Superior temporal gyrus (tissue), 1 donor: ENCODE measurements at regions not wholly inside any gene's neighbourhood (a gene's known extent, or its start where the extent isn't known, plus 50 kb on each side); places are given as distances from the start of the nearest gene placed in this dataset.

Experiments used
- DNase-seq: peaks from one replicate; pipeline ENCODE4 v3.0.0-alpha.2; 2016; ENCODE audit errors: extremely low spot score

- no peak for DNase-seq
These were observed 303.7 kb upstream of the SEL1L start for GRCh38 chr14:81837304-81837703.

DNA sequence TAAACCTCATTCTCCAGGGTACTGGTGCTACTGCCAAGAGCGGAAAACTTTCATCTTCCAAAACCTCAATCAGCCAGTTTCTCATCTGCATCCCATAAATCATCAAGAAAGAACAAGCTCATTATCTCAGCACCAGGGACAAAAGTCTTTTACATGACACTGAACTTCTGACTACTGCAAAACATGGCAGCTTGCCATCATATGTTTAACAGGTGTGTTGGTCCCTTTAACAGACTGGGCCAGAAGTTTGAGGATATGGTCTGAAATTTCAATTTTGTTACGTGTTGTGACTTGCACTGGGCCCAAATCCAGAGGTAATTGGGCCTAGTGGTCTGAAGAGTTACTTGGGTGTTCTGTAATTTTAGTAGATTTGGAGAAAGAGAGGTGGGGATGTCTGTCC, 305.4 kb upstream of the SEL1L start:
- DNase-seq, result no peak

DNA sequence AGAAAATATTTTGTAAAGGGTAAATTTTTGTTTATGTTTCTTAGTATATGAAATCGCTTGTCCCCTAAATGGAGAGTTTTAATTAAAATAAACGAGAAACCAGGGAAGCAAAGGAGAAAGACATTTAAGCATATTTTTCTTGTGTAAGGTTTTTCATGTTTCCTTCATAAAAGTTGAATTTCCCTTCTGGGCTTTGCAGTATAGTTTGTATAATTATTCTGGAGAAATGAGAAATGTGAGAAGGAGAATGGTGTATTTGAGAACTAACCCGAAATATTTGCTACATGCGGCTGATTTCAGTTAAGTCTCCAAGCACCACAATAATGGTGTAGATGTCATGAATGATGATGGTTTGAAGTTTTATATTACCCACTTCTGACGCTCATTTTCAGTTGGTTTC, 307.7 kb upstream of the SEL1L start:
- DNase-seq, result no peak

GRCh38 chr14:81849714-81850113, 316.1 kb upstream of the SEL1L start:
- no peak for DNase-seq

GRCh38 chr14:81855007-81855406, 321.4 kb upstream of the SEL1L start:
- no peak for DNase-seq

DNA sequence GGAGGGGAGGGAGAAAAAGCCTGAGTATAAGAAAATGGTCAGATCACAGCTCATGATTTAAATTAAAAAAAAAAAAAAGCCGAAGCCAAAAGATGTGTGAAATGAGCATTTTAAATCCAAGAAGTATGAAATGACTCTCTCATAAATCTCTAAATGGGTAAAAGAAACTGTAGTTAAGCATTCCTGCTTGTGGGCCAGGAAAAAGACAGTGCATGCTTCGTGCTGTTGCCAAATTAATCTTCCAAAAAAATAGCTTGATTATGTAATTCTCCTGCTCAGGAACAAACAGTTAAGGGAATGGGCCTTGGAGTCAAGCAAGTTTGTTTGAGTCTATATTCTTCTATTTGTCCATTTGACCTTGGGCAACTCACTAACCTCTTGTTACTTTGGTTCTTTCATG, 325.4 kb upstream of the SEL1L start:
- peak; percentile 48 for DNase-seq

GRCh38 chr14:81868172-81868571, 334.5 kb upstream of the SEL1L start:
- DNase-seq, result no peak

GRCh38 chr14:81871706-81872105, 338.1 kb upstream of the SEL1L start:
- no peak for DNase-seq

- no peak for DNase-seq
These were observed 350.7 kb upstream of the SEL1L start for GRCh38 chr14:81884382-81884781.

GRCh38 chr14:81886588-81886987, 352.9 kb upstream of the SEL1L start:
- no peak for DNase-seq

GRCh38 chr14:81889529-81889928, 355.9 kb upstream of the SEL1L start:
- no peak for DNase-seq

- DNase-seq, result no peak
These were observed 356.4 kb upstream of the SEL1L start for GRCh38 chr14:81890020-81890419.

- DNase-seq, result no peak
These were observed 369.8 kb upstream of the SEL1L start for GRCh38 chr14:81903477-81903876.

- peak; percentile 70 for DNase-seq
These were observed 393.4 kb upstream of the SEL1L start for GRCh38 chr14:81927070-81927469.

GRCh38 chr14:81931828-81932227, 398.2 kb upstream of the SEL1L start:
- DNase-seq, result no peak

GRCh38 chr14:81936348-81936747, 402.7 kb upstream of the SEL1L start:
- DNase-seq, result no peak

DNA sequence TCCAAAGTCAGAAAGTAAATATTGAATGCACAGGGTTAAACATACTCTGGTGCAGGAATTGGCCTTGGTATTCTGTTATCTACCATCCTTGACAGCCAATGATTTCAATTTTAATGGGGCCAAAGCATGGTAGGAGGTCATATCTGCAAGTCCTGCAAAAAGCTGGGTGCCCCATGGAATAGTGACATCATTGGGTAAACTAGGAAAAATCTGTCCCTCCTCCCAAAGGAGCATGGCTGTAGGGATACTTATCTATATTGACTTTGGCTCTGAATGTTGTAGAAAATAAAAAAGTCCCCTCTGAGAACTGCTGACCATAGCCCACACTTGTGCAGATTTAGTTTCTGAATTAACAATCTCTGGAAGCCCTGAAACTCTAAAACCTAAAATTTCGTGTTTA, 403.2 kb upstream of the SEL1L start:
- DNase-seq, result no peak

- no peak for DNase-seq
These were observed 404.7 kb upstream of the SEL1L start for GRCh38 chr14:81938341-81938740.

DNA sequence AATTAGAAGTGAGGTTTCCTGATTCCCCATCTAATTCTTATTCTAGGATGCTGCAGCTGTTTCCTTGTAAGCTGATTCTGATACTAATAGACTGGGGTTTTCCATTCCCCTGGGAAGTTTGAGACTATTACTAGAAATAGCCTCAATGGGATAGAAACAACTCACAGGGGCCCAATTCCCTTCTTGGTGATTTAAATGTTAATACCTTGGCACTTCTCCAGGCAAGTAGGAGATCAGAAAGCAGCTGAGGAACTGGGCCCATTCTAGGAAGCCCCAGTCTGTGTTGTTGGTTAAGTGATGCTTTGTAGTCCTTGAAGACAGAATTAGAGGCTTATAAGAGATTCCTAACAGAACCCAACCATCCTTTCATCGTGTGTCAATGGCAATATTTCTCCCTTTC, 407.0 kb upstream of the SEL1L start:
- no peak for DNase-seq

DNA sequence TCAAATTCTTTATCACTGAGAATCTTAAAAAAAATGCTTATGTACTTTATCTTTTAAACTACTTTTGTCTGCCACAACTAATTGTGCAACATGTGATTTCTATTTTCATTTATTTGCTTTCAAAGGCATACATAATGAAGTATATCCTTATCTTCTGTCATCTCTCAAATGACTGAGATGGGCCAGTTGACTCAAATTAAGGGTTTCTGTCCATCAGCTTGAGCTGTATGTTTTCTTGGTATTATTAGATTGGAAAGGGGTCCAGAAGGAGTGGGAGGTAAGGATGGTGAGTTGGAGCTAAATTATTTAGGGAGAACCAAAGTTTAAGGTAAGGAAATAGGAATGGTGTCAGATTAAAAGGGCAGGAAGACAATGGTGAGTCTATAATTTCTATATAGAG, 408.4 kb upstream of the SEL1L start:
- DNase-seq, result no peak

- peak; percentile 27 for DNase-seq
These were observed 412.7 kb upstream of the SEL1L start for GRCh38 chr14:81946375-81946774.

DNA sequence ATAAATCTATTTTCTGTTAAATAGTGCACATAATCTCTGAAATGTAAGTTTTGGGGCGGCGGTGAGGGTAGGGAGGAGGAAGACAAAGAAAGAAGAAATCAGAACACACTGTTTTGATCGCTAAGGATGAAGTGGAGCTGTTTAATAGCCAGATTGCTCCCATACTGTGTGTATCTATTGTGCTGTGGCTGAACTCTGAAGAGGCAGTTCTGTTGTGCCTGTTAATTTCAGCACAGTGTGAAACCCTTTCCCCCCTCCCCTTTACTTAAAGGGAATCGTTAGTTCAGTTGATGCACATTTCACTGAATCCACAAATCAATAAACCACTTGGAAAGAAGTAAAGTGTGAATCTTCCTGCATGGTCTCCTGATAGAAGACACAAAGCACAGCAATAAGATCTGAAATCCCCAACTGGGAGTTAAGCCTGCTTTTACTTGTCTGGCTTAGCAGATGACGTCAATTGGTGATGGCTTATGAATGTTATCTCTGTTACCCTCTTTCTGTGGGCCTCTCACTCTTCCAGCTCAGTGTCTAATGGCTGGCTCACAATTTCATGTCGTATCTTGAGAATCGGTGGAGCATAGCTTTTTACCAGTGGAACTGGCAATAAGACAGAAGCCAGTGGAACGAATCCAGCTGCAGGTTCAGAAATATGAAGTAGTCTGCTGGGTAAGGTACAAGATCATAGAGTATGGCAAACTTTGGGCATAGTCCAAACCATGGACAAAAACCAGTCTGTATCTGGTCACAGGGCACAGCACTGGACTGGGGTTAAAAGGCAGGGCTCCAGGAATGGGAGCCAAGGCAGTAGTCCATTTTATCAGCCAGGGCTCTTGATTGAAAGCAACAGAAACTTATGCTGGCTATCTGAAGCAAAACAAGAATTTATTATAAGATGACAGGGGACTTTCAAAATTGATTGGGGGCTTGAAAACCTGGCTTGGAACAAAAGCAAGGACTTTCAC, 413.5 kb upstream of the SEL1L start:
- peak; percentile 78 for DNase-seq

DNA sequence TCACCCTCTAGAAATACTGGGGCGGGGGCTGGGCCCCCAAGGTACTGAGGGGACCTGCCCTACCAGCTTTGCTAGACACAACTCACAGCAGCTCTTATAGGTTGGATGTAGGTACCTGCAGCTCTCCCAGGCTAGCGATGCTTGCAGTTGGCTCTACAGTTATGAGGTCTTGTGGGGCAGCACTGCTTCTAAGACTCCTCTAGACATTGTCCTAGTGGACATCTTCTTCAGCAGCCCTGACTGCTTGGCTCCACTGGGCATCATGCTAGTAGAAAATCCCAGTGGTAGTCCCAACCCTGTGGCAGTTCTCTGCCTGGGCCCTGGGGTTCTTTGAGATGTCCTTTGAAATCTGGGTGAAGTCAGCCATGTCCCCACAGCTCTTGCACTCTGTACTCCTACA, 419.3 kb upstream of the SEL1L start:
- no peak for DNase-seq

GRCh38 chr14:81953419-81953818, 419.8 kb upstream of the SEL1L start:
- no peak for DNase-seq
